Muscle layer of colon (tissue), 2 donors: ENCODE measurements at regions not wholly inside any gene's neighbourhood (a gene's known extent, or its start where the extent isn't known, plus 50 kb on each side); places are given as distances from the start of the nearest gene placed in this dataset.

Experiments
- H3K27ac ChIP-seq: one replicate; pipeline ENCODE4 v1.7.0; 2013; ENCODE audit warnings: low read depth, mild to moderate bottlenecking, low read length, moderate library complexity
- H3K27me3 ChIP-seq, 2 donors: one replicate each; pipeline ENCODE4 v1.7.0; 2013; ENCODE audit warnings: low read length in 2 of 2, mild to moderate bottlenecking in 2 of 2; ENCODE audit not compliant: insufficient read depth in 2 of 2, control insufficient read depth in 1 of 2
- H3K36me3 ChIP-seq: one replicate; pipeline ENCODE4 v1.7.0; 2013; ENCODE audit warnings: mild to moderate bottlenecking, low read length; ENCODE audit not compliant: insufficient read depth
- H3K4me1 ChIP-seq: one replicate; pipeline ENCODE4 v1.7.0; 2013; ENCODE audit warnings: mild to moderate bottlenecking, low read length; ENCODE audit not compliant: insufficient read depth
- H3K4me3 ChIP-seq, 2 donors: one replicate each; pipeline ENCODE4 v1.7.0; 2013; ENCODE audit warnings: low read length in 2 of 2, low read depth in 1 of 2, mild to moderate bottlenecking in 1 of 2, moderate library complexity in 1 of 2
- H3K9ac ChIP-seq: one replicate; pipeline ENCODE4 v1.7.0; 2013; ENCODE audit warnings: low read length
- H3K9me3 ChIP-seq: one replicate; pipeline ENCODE4 v1.7.0; 2013; ENCODE audit warnings: mild to moderate bottlenecking, low read length
- donor health status: abdominal sarcoma.
- donor health status: Adenocarcinoma of cecum.

GRCh38 chr10:4048236-4048864, 263.3 kb upstream of the KLF6 start:
- Histone ChIP-seq H3K4me3 (no peak overlapping the region), H3K4me1 (peaks cover 26% of the 10 kb centered on the region), H3K9ac (no peak overlapping the region), H3K36me3 (no peaks in the 10 kb centered on the region), H3K9me3 (no peaks in the 10 kb centered on the region), H3K27ac (no peak overlapping the region), H3K27me3 (no peaks in the 10 kb centered on the region)

DNA sequence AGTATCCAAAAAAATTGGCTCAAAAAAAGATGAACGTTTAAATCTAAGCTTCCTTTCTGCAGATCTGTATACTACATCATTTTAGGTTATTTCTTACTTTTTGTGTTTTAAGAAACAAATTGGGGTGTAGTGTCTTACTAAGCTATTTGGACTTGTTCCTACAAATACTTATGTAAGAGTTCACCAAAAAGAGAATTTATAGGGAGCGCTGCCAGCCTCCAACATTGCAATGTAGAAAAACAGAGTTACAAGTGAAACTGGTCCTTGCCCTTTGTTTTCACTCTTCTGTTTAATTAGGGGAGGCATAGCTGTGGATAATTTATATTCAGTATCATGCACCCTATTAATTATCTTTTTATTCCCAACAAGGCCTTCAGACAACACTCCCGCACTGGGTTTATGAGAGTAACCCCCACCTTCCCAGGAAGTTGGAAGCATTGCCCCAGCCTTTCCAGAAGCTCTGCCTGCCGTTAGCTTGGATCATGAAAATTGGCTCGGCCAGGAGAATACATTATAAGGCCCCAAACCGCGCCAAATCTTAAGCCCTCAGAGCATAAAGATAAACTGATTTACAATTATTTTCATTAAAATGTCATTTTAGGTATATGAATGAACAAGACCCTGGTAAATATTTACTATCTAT, 261.8 kb upstream of the KLF6 start:
- no peak overlapping the region for H3K27ac ChIP-seq

GRCh38 chr10:4046030-4046429, 261.0 kb upstream of the KLF6 start:
- H3K9ac ChIP-seq, result no peak overlapping the region
- H3K27me3 ChIP-seq, result no peaks in the 10 kb centered on the region
- H3K9me3 ChIP-seq, result peaks cover 8% of the 10 kb centered on the region
- H3K4me1 ChIP-seq, result peaks cover 26% of the 10 kb centered on the region
- no peak overlapping the region for H3K4me3 ChIP-seq
- no peaks in the 10 kb centered on the region for H3K36me3 ChIP-seq
- H3K27ac ChIP-seq, result peak overlapping the region; percentile 48

More for the DNA sequence above, 261.8 kb upstream of the KLF6 start:
- Histone ChIP-seq H3K9ac (no peak overlapping the region), H3K4me1 (peaks cover 26% of the 10 kb centered on the region), H3K4me3 (no peak overlapping the region), H3K9me3 (peaks cover under 1% of the 10 kb centered on the region), H3K27me3 (no peaks in the 10 kb centered on the region), H3K36me3 (no peaks in the 10 kb centered on the region)

- Histone ChIP-seq H3K9me3 (peaks cover 8% of the 10 kb centered on the region), H3K4me3 (no peak overlapping the region), H3K27ac (no peak overlapping the region), H3K36me3 (no peaks in the 10 kb centered on the region), H3K27me3 (no peaks in the 10 kb centered on the region), H3K4me1 (peaks cover 21% of the 10 kb centered on the region), H3K9ac (no peak overlapping the region)
These were observed 259.1 kb upstream of the KLF6 start for GRCh38 chr10:4043897-4044665.

GRCh38 chr10:4041635-4042034, 256.6 kb upstream of the KLF6 start:
- H3K36me3 ChIP-seq, result no peaks in the 10 kb centered on the region
- H3K27me3 ChIP-seq, result no peaks in the 10 kb centered on the region
- H3K9ac ChIP-seq, result no peak overlapping the region
- H3K9me3 ChIP-seq, result peaks cover 8% of the 10 kb centered on the region
- no peak overlapping the region for H3K4me3 ChIP-seq
- H3K4me1 ChIP-seq, result peaks cover 7% of the 10 kb centered on the region
- no peak overlapping the region for H3K27ac ChIP-seq

DNA sequence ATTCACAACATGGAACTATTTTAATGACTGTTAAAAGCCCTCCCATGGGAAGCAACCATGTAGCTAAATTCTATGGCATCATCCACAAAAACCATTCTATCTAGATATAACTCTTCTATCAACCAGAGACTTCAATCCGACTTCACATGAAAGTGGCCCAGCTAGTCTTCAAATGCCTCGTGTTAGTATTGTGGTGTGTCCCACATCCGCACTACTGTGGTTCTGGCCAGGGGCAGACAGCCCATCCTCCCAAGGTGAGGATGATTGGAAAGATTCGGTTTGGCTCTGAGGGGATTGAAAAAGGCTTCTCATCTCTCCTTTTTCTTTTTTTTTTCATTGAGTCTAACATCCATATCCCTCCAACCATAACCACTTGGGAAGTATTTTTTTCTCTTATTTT, 253.0 kb upstream of the KLF6 start:
- Histone ChIP-seq H3K9me3 (peaks cover 8% of the 10 kb centered on the region), H3K4me3 (no peak overlapping the region), H3K36me3 (no peaks in the 10 kb centered on the region), H3K27me3 (no peaks in the 10 kb centered on the region), H3K4me1 (peaks cover 3% of the 10 kb centered on the region), H3K9ac (no peak overlapping the region), H3K27ac (no peak overlapping the region)

DNA sequence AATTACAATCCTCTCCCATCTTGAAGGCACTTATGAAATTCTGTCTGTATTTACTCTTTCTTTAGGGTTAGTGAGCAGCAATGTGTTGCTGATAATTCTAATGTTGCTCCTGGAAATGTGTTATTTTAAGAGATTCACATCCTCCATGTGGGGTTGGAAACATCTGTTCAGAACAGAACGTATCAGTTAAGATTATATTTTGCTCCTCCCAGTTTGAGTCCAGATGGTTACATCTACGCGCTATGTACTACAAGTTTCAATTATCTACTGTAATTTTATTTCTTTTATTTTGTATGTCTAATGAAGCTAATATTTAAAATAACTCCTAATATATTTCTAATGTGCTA, 250.6 kb upstream of the KLF6 start:
- H3K4me3 ChIP-seq, result no peak overlapping the region
- no peaks in the 10 kb centered on the region for H3K36me3 ChIP-seq
- no peak overlapping the region for H3K9ac ChIP-seq
- H3K27ac ChIP-seq, result peak overlapping the region; percentile 71
- H3K4me1 ChIP-seq, result peaks cover 3% of the 10 kb centered on the region
- no peaks in the 10 kb centered on the region for H3K27me3 ChIP-seq
- H3K9me3 ChIP-seq, result no peaks in the 10 kb centered on the region

DNA sequence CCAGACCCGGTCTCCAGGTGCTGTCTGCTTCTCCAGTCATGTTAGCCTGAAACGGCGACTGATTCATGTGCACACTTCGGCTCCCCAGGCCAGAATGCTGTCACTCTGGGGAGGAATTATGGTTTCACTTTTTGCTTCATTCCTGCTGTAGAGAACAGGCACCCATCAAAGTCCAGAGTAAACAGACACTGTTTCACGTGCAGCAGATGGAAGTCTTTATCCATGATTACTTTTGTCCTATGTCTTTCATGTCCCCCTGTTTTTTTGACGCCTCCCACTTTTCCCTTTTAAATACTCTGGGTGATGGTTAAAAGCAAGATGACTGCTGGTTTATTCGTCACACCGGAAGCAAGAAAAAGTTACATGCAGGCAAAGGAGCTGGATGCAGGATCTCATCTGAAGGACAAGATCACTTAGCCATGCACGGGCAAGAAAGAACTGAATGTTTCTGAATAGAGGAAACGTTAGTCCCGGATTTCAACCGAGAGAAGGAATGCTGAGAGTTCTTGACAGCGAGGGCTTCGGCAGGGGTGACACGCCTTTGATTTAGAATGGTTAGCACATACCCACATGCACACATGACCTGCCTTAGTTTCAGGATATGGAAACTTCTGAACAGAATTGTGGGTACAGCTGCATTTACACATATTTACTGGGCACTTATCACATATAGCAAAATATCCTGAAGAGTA, 250.0 kb upstream of the KLF6 start:
- H3K36me3 ChIP-seq, result no peaks in the 10 kb centered on the region
- no peaks in the 10 kb centered on the region for H3K27me3 ChIP-seq
- no peak overlapping the region for H3K9ac ChIP-seq
- H3K9me3 ChIP-seq, result no peaks in the 10 kb centered on the region
- H3K4me1 ChIP-seq, result peaks cover 3% of the 10 kb centered on the region
- H3K27ac ChIP-seq, result peak overlapping the region; percentile 71
- H3K4me3 ChIP-seq, result peak overlapping the region in 1 of 2 donors; percentile 33

DNA sequence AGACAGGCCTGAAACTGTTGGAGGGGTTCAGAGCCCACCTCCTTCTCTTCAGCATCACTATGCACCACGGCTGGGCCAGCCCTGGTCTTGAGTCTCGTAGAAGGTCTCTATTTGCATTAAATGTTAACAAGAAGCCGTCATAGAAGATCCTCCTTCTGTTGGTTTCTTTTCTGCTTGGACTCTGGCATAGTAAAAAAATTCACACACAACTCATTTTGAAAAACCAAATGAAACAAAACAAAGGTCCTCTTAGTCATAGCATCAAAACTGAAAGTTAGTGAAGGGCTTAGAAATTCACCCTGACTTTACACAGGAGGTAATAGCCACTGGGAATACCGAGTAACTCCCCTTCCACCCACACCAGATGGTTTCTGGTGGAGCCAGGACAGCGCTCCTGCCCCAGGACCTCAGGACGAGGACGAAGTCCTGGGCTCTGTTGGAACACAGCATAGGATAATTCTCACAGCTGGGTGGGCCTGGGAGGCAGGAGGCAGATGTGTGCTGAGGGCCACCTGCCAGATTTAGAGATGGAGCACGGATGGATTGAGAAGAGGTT, 248.4 kb upstream of the KLF6 start:
- peaks cover 6% of the 10 kb centered on the region for H3K4me1 ChIP-seq
- no peaks in the 10 kb centered on the region for H3K36me3 ChIP-seq
- H3K27ac ChIP-seq, result no peak overlapping the region
- no peaks in the 10 kb centered on the region for H3K9me3 ChIP-seq
- H3K9ac ChIP-seq, result no peak overlapping the region
- H3K27me3 ChIP-seq, result no peaks in the 10 kb centered on the region
- no peak overlapping the region for H3K4me3 ChIP-seq

- Histone ChIP-seq H3K9ac (no peak overlapping the region), H3K36me3 (no peaks in the 10 kb centered on the region), H3K4me1 (peaks cover 15% of the 10 kb centered on the region), H3K4me3 (no peak overlapping the region), H3K9me3 (no peaks in the 10 kb centered on the region), H3K27me3 (no peaks in the 10 kb centered on the region), H3K27ac (no peak overlapping the region)
These were observed 244.9 kb upstream of the KLF6 start for GRCh38 chr10:4029866-4030265.
